ENCODE measurements at regions not wholly inside any gene's neighbourhood (a gene's known extent, or its start where the extent isn't known, plus 50 kb on each side); places are given as distances from the start of the nearest gene placed in this dataset.

DNA sequence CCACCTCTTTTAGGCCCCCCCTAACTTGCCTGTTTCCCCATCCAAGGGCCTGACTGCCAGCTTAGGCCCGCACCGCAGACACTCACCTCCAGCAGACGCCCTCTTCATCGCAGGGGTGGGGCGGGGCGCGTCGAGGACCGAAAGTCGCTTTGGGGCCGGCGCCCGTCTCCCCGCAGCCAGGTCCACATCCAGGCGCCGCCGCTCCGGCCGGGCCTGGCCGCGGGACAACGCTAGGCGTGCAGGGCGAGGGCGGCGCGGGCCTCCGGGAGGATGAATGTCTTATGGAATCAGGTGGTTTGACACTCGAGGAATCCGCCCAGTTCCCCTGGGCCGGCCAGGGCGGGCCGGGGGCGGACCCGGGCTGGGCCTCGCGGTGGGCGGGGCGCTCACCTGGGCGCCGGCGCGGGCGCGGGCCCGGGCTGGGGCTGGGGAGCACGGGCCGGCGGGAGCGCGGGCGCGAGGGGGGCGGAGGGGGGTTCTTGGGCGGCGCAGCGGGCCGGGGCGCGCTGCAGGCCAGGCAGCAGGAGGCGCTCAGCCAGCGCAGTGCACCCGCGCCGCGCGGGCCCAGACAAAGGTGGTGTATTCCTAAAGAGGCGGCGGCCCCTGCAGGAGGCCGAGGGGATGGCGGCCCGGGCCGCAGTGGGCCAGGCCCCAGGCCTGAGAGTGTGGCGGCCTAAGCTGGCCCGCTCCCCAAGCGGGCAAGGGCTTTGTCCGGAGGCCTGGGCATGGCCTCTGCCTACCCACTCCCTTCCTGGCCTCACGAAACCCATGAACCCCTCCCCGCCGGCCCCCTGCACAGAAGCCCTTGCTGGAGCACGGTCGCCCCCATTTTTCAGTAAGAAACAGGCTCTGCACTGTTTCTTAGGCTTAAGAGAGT, 177.6 kb downstream of the IGLL1 start:
- WGBS (ENCODE audit: missing lambda C conversion rate) = 16% methylated on average over 10 of the region's 82 CpGs
- H3K4me3 ChIP-seq = peak overlapping the region; percentile 57
- no peak for FAIRE-seq
- peak; percentile 87 to 94 for ATAC-seq
- peak overlapping the region; percentile 98 for H3K4me2 ChIP-seq
- ChIA-PET CTCF (interaction anchor here (0.6 to 1.2 kb wide), 5 partner anchors 13 to 204 kb away, joined by 3 to 6 read pairs (median 4); no protein-coding TSS in a partner anchor), POLR2A (no interaction called here)
- H3K4me1 ChIP-seq = peaks cover 15% of the 10 kb centered on the region
- H3K27ac ChIP-seq = peak overlapping the region; percentile 93 to 97
- peak; percentile 48 to 82 for DNase-seq (ENCODE audit: low read depth in 1 of 2, low spot score in 1 of 2)
- no peaks in the 10 kb centered on the region for H3K9me3 ChIP-seq
- TF ChIP-seq SMC3 (IDR thresholded peaks at IDR 0.05) (peak; percentile 69), EHF (CRISPR knock-in tag; IDR thresholded peaks at IDR 0.05) (no peak), POLR2A (IDR thresholded peaks at IDR 0.05; ENCODE audit: low read length) (peak; percentile 22), RAD21 (conservative IDR thresholded peaks at IDR 0.05 in 1 of 2, IDR thresholded peaks at IDR 0.05 in 1 of 2) (peak; percentile 47 to 65), PHF8 (IDR thresholded peaks at IDR 0.05; ENCODE audit: borderline replicate concordance, low read depth) (peak; percentile 25; the same call in 1 of the 2 replicates)
- TF ChIP-seq, protein P1, sequence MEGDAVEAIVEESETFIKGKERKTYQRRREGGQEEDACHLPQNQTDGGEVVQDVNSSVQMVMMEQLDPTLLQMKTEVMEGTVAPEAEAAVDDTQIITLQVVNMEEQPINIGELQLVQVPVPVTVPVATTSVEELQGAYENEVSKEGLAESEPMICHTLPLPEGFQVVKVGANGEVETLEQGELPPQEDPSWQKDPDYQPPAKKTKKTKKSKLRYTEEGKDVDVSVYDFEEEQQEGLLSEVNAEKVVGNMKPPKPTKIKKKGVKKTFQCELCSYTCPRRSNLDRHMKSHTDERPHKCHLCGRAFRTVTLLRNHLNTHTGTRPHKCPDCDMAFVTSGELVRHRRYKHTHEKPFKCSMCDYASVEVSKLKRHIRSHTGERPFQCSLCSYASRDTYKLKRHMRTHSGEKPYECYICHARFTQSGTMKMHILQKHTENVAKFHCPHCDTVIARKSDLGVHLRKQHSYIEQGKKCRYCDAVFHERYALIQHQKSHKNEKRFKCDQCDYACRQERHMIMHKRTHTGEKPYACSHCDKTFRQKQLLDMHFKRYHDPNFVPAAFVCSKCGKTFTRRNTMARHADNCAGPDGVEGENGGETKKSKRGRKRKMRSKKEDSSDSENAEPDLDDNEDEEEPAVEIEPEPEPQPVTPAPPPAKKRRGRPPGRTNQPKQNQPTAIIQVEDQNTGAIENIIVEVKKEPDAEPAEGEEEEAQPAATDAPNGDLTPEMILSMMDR (IDR thresholded peaks at IDR 0.05) = peak; percentile 60
- TF ChIP-seq, protein P2, sequence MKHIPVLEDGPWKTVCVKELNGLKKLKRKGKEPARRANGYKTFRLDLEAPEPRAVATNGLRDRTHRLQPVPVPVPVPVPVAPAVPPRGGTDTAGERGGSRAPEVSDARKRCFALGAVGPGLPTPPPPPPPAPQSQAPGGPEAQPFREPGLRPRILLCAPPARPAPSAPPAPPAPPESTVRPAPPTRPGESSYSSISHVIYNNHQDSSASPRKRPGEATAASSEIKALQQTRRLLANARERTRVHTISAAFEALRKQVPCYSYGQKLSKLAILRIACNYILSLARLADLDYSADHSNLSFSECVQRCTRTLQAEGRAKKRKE (CRISPR knock-in tag; IDR thresholded peaks at IDR 0.05; ENCODE audit: low read depth) = no peak

DNA sequence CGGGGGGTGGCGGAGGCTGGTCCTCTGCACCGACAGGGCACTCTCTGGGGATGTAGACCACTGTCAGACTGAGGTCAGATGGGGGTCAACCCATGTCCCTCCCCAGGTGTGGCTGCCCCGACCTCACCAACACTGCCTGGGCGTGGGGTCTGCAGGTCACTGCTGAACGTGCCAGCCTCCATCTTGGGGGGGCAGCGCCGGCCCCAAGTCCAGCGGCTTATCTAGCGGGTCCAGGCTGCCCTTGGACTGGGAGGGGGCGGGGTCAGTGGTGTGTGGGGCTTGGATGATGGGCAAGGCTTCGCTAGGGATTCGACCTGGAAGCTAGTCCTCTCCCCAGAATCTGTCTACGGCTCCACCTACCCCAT, 178.2 kb downstream of the IGLL1 start:
- H3K4me1 ChIP-seq = peaks cover 15% of the 10 kb centered on the region
- WGBS (ENCODE audit: missing lambda C conversion rate) = 53% methylated on average over 5 of the region's 14 CpGs
- POLR2A ChIA-PET = no interaction called here
- TF ChIP-seq SREBF2 (IDR thresholded peaks at IDR 0.05) = no peak
- TF ChIP-seq FOXS1 (CRISPR knock-in tag; IDR thresholded peaks at IDR 0.05) = no peak
- no peak for TF ChIP-seq RCOR1 (IDR thresholded peaks at IDR 0.05; ENCODE audit: low read depth, low read length)
- no peak for TF ChIP-seq ZNF302 (CRISPR knock-in tag; IDR thresholded peaks at IDR 0.05)
- TF ChIP-seq EHF (CRISPR knock-in tag; IDR thresholded peaks at IDR 0.05) = no peak
- no peak for TF ChIP-seq FOSL2 (IDR thresholded peaks at IDR 0.05)
- TF ChIP-seq FOSL2 (CRISPR knock-in tag; IDR thresholded peaks at IDR 0.05) = no peak
- TF ChIP-seq, protein P3, sequence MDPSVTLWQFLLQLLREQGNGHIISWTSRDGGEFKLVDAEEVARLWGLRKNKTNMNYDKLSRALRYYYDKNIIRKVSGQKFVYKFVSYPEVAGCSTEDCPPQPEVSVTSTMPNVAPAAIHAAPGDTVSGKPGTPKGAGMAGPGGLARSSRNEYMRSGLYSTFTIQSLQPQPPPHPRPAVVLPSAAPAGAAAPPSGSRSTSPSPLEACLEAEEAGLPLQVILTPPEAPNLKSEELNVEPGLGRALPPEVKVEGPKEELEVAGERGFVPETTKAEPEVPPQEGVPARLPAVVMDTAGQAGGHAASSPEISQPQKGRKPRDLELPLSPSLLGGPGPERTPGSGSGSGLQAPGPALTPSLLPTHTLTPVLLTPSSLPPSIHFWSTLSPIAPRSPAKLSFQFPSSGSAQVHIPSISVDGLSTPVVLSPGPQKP (IDR thresholded peaks at IDR 0.05; ENCODE audit: low read depth, low read length) = no peak
- DNase-seq (ENCODE audit: low read depth in 1 of 2, low spot score in 1 of 2) (no peak), ATAC-seq (peak in 1 of 2 experiments; percentile 58; a peak in 5 of 6 replicates), FAIRE-seq (no peak)
- H3K27ac ChIP-seq = peak overlapping the region; percentile 93 to 97
- H3K9me3 ChIP-seq = no peaks in the 10 kb centered on the region
- peak overlapping the region; percentile 57 for H3K4me3 ChIP-seq
- H3K4me2 ChIP-seq = peak overlapping the region; percentile 98
- CTCF ChIA-PET = interaction anchor here (0.7 to 1.2 kb wide), 2 partner anchors 16 to 204 kb away, joined by 3 to 5 read pairs; no protein-coding TSS in a partner anchor

DNA sequence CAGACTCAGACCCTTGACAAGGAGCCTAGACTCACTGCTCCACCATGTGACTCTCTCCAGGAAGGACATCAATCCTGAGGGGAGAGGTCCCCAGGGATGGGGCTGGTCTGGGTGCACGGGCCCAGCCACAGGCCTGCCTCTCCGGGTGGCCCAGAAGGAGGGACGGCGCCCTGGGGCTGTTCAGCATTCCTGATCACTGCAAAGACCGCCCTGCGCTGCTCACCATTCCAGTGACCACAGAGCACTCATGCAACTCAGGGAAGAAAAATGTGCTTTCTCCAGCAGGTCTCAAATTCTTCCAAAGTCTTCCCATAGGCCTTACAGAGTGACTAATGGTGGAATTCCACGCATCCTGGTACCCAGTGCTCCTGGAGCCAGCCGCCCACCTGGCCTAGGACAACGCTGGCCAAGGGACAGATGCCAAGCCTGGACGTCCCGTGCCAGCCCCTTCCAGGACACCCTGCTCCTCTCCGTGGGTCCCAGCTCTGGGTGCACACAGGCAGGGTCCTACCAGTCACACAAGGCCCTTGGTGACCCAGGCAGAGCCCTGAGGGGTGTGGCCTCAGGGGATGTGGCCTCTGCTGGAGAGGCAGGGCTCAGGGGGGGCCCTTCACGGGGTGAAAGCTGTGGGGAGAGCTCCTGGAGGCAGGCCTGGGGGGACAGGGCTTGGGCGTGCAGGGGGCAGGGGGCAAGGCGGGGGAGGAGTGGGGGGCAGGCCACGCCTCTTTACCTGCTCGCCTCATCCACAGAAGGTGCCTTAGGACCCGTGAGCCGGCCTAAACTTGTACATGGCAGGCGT, 178.8 kb downstream of the IGLL1 start:
- POLR2A ChIA-PET = no interaction called here
- FAIRE-seq (no peak), DNase-seq (ENCODE audit: low read depth in 1 of 2, low spot score in 1 of 2) (no peak), ATAC-seq (no peak)
- 86% methylated on average over 9 of the region's 20 CpGs for WGBS (ENCODE audit: missing lambda C conversion rate)
- CTCF ChIA-PET = interaction anchor here (1.2 kb wide), 1 partner anchor 15 kb away, joined by 5 read pairs; no protein-coding TSS in a partner anchor
- Histone ChIP-seq H3K4me3 (no peak overlapping the region; the same call in 2 of the 3 replicates), H3K9me3 (no peaks in the 10 kb centered on the region), H3K27ac (peak overlapping the region in 1 of 2 experiments; percentile 93; a peak in 4 of 6 replicates), H3K4me2 (peak overlapping the region; percentile 98), H3K4me1 (peaks cover 15% of the 10 kb centered on the region)
- TF ChIP-seq, protein P4, sequence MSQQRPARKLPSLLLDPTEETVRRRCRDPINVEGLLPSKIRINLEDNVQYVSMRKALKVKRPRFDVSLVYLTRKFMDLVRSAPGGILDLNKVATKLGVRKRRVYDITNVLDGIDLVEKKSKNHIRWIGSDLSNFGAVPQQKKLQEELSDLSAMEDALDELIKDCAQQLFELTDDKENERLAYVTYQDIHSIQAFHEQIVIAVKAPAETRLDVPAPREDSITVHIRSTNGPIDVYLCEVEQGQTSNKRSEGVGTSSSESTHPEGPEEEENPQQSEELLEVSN (IDR thresholded peaks at IDR 0.05; ENCODE audit: borderline replicate concordance, low read depth) = no peak
- TF ChIP-seq HOXA7 (CRISPR knock-in tag; IDR thresholded peaks at IDR 0.05) = no peak
- no peak for TF ChIP-seq GATA3 (IDR thresholded peaks at IDR 0.05; ENCODE audit: borderline replicate concordance)
- no peak for TF ChIP-seq RFX5 (IDR thresholded peaks at IDR 0.05)
- TF ChIP-seq, protein P1 (IDR thresholded peaks at IDR 0.05) = no peak
- no peak for TF ChIP-seq SMC3 (IDR thresholded peaks at IDR 0.05)
- no peak for TF ChIP-seq HOXB5 (CRISPR knock-in tag; IDR thresholded peaks at IDR 0.05)
- TF ChIP-seq EHMT2 (IDR thresholded peaks at IDR 0.05; ENCODE audit: low read depth) = no peak
- TF ChIP-seq SREBF2 (IDR thresholded peaks at IDR 0.05) = no peak
- no peak for TF ChIP-seq KDM5A (IDR thresholded peaks at IDR 0.05)
- TF ChIP-seq KDM1A (IDR thresholded peaks at IDR 0.05; ENCODE audit: low read depth) = no peak

All from A549 (cell line).